ENCODE measurements at regions not wholly inside any gene's neighbourhood (a gene's known extent, or its start where the extent isn't known, plus 50 kb on each side); places are given as distances from the start of the nearest gene placed in this dataset.

DNA sequence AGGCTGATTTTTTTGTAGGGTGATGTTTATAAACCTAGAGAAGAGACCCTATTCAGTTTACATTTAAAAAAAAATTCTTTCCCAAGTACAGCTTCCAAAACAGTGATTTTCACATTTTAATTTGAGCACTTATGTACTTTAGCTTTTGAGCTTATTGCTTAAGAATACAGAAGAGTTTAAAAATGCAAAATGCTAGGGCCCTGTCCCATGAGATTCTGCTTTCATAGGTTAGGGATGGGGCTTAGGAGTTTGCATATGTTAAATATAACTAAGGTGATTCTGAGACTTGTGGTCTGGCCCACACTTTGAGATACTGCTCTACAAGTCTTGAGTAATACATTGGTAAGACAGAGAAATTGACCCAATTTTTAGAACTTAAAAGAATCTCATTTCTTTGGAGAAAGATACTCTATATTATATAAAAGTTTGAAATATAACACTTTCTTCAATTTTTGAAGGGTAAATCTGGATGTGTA, 137.3 kb upstream of the CWC22 start:
- intact Hi-C loops (cut with DNase I; ENCODE audit: low total_unique reads): no loop called here
- Histone ChIP-seq H3K9me3 (no peaks in the 10 kb centered on the region), H3K27me3 (replicated peaks in 1 of 7) (no peaks in the 10 kb centered on the region), H3K27ac (no peak overlapping the region), H3K4me1 (no peaks in the 10 kb centered on the region), H3K36me3 (no peaks in the 10 kb centered on the region), H3K4me3 (no peak overlapping the region)
- DNase-seq: no peak
- TF ChIP-seq, protein P1, sequence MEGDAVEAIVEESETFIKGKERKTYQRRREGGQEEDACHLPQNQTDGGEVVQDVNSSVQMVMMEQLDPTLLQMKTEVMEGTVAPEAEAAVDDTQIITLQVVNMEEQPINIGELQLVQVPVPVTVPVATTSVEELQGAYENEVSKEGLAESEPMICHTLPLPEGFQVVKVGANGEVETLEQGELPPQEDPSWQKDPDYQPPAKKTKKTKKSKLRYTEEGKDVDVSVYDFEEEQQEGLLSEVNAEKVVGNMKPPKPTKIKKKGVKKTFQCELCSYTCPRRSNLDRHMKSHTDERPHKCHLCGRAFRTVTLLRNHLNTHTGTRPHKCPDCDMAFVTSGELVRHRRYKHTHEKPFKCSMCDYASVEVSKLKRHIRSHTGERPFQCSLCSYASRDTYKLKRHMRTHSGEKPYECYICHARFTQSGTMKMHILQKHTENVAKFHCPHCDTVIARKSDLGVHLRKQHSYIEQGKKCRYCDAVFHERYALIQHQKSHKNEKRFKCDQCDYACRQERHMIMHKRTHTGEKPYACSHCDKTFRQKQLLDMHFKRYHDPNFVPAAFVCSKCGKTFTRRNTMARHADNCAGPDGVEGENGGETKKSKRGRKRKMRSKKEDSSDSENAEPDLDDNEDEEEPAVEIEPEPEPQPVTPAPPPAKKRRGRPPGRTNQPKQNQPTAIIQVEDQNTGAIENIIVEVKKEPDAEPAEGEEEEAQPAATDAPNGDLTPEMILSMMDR (IDR thresholded peaks at IDR 0.05 in 8 of 11, conservative IDR thresholded peaks at IDR 0.05 in 3 of 11): no peak
- TF ChIP-seq POLR2A (IDR thresholded peaks at IDR 0.05) (no peak), POLR2AphosphoS5 (IDR thresholded peaks at IDR 0.05) (no peak)

DNA sequence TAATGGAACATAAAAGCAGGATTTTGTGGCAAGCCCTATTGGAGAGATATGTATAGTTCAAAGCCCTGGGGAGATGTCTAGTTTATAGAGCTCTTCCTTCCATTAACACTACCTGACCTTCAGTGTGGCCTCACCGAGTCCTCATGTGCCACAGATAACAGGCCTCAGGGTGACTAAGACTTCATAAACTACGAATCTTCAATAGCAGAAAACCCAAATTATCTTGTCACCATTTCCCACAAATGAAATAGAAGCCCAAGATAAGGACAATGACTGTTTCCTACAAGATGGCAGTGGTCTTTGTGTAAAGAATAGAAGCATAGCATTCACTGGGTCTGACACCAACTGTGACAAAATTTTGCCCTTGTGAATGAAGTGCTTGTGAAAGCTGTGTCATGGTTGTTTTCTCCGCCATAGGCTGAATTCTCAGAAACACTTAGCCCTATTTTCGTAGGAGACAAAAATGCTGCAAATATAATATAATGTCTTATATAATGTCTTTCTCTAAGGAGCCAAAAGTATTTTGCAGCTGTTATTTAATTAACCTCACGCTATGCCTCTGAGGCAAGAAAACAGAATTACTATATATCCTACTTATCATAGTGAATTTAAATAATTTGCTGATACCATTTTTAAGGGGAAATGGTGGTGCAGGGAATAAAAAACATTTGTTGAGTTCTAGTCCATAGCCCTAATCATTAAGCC, 136.7 kb upstream of the CWC22 start:
- no peak overlapping the region for H3K27ac ChIP-seq
- H3K9me3 ChIP-seq: no peaks in the 10 kb centered on the region
- H3K27me3 ChIP-seq (replicated peaks in 1 of 7): no peaks in the 10 kb centered on the region
- no peak for TF ChIP-seq POLR2A (IDR thresholded peaks at IDR 0.05)
- TF ChIP-seq, protein P1 (IDR thresholded peaks at IDR 0.05 in 8 of 11, conservative IDR thresholded peaks at IDR 0.05 in 3 of 11): no peak
- no peak for TF ChIP-seq POLR2AphosphoS5 (IDR thresholded peaks at IDR 0.05)
- 74 to 87% (median 76%) methylated on average over 5 of the region's 5 CpGs for WGBS, 5 donors
- no peak for DNase-seq
- H3K36me3 ChIP-seq: no peaks in the 10 kb centered on the region
- intact Hi-C loops (cut with DNase I; ENCODE audit: low total_unique reads): no loop called here
- no peak overlapping the region for H3K4me3 ChIP-seq
- H3K4me1 ChIP-seq: no peaks in the 10 kb centered on the region

GRCh38 chr2:180141600-180141999, 134.5 kb upstream of the CWC22 start:
- Histone ChIP-seq H3K4me1 (no peaks in the 10 kb centered on the region), H3K36me3 (no peaks in the 10 kb centered on the region), H3K4me3 (no peak overlapping the region), H3K27ac (no peak overlapping the region), H3K27me3 (replicated peaks in 1 of 7) (no peaks in the 10 kb centered on the region), H3K9me3 (no peaks in the 10 kb centered on the region)
- intact Hi-C loops (cut with DNase I; ENCODE audit: low total_unique reads): no loop called here
- no peak for DNase-seq
- 73 to 91% (median 80%) methylated on average over 2 of the region's 2 CpGs for WGBS, 5 donors
- TF ChIP-seq, protein P1 (IDR thresholded peaks at IDR 0.05 in 8 of 11, conservative IDR thresholded peaks at IDR 0.05 in 3 of 11): no peak
- no peak for TF ChIP-seq POLR2A (IDR thresholded peaks at IDR 0.05)
- no peak for TF ChIP-seq POLR2AphosphoS5 (IDR thresholded peaks at IDR 0.05)

DNA sequence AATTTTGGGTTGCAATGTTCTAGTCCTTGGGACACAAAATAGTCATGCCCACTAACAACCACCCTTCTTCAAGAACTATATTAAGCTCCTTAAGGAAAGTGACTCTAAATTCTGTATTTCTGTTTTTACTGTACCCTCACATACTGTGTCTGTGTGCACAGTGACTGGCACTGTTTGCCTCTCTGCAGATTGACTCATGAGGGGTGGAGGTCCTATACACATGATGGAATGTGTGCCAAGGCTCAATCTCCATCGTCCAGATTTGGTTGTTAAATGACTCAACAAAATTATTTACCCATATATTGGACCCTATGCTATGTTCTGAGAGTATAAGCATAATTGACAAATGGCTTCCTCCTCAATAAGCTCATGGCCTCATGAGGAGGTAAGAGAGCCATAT, 126.6 kb upstream of the CWC22 start:
- no peaks in the 10 kb centered on the region for H3K36me3 ChIP-seq
- WGBS, 5 donors: 20 to 66% (median 57%) methylated on average over 1 of the region's 1 CpG
- intact Hi-C loops (cut with DNase I; ENCODE audit: low total_unique reads): loop anchor here (10.0 kb wide), 1 partner anchor 1341 kb away; no protein-coding TSS in a partner anchor
- H3K4me1 ChIP-seq: no peaks in the 10 kb centered on the region
- DNase-seq: no peak
- H3K27ac ChIP-seq: no peak overlapping the region
- H3K27me3 ChIP-seq (replicated peaks in 1 of 7): peaks cover 0 to 7% (median 0%) of the 10 kb centered on the region in 7 donors
- no peak for TF ChIP-seq POLR2A (IDR thresholded peaks at IDR 0.05)
- TF ChIP-seq, protein P1 (IDR thresholded peaks at IDR 0.05 in 8 of 11, conservative IDR thresholded peaks at IDR 0.05 in 3 of 11): no peak
- no peak for TF ChIP-seq POLR2AphosphoS5 (IDR thresholded peaks at IDR 0.05)
- H3K4me3 ChIP-seq: no peak overlapping the region
- H3K9me3 ChIP-seq: no peaks in the 10 kb centered on the region

Measured in spleen (tissue), 11 donors.